ENCODE measurements at regions not wholly inside any gene's neighbourhood (a gene's known extent, or its start where the extent isn't known, plus 50 kb on each side); places are given as distances from the start of the nearest gene placed in this dataset.

GRCh38 chr10:116792817-116793216 lies 50.5 kb upstream of the HSPA12A start:
- H3K4me1 ChIP-seq (ENCODE audit: control insufficient read depth, extremely low read depth, insufficient read depth, low read length), result no peaks in the 10 kb centered on the region
- POLR2A ChIA-PET, result no interaction called here
- H3K27ac ChIP-seq (ENCODE audit: insufficient read depth, low read depth, low read length), result no peak overlapping the region
- H3K4me3 ChIP-seq (replicated peaks in 1 of 3; ENCODE audit: insufficient read depth in 1 of 3, low read depth in 1 of 3, low read length in 3 of 3), result no peak overlapping the region
- DNase-seq (ENCODE audit: low read depth, low spot score) (no peak), FAIRE-seq (peak; percentile 15)
- no peak overlapping the region for H3K4me2 ChIP-seq (ENCODE audit: insufficient read depth, low read length)
- no peaks in the 10 kb centered on the region for H4K20me1 ChIP-seq (replicated peaks; ENCODE audit: control insufficient read depth, extremely low read depth, insufficient read depth, low read length)
- no peaks in the 10 kb centered on the region for H3K79me2 ChIP-seq (ENCODE audit: control insufficient read depth, insufficient read depth, low read length)
- dilution Hi-C loops (cut with MboI; ENCODE audit: extremely low pct_ligation_motif_present, low sequenced_read_pairs) (no loop called here), intact Hi-C loops (cut with micrococcal nuclease) (loop anchor here (10.0 kb wide), 1 partner anchor 282 kb away; no protein-coding TSS in a partner anchor)
- no peak overlapping the region for H3K9ac ChIP-seq (replicated peaks; ENCODE audit: extremely low read depth, insufficient read depth, low read length)
- TF ChIP-seq FOS (IDR thresholded peaks at IDR 0.05; ENCODE audit: borderline replicate concordance, insufficient read depth, low read length), result no peak
- no peak for TF ChIP-seq POLR2AphosphoS5 (IDR thresholded peaks at IDR 0.05; ENCODE audit: insufficient read depth, low read depth, low read length)
- no peak for TF ChIP-seq JUN (IDR thresholded peaks at IDR 0.05; ENCODE audit: borderline replicate concordance, insufficient read depth, insufficient read length, low read depth)
- TF ChIP-seq MYC (IDR thresholded peaks at IDR 0.05; ENCODE audit: low read depth, low read length), result no peak
- TF ChIP-seq, protein P1, sequence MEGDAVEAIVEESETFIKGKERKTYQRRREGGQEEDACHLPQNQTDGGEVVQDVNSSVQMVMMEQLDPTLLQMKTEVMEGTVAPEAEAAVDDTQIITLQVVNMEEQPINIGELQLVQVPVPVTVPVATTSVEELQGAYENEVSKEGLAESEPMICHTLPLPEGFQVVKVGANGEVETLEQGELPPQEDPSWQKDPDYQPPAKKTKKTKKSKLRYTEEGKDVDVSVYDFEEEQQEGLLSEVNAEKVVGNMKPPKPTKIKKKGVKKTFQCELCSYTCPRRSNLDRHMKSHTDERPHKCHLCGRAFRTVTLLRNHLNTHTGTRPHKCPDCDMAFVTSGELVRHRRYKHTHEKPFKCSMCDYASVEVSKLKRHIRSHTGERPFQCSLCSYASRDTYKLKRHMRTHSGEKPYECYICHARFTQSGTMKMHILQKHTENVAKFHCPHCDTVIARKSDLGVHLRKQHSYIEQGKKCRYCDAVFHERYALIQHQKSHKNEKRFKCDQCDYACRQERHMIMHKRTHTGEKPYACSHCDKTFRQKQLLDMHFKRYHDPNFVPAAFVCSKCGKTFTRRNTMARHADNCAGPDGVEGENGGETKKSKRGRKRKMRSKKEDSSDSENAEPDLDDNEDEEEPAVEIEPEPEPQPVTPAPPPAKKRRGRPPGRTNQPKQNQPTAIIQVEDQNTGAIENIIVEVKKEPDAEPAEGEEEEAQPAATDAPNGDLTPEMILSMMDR (IDR thresholded peaks at IDR 0.05; ENCODE audit: extremely low read depth in 1 of 2, insufficient read depth in 1 of 2, low read depth in 1 of 2, low read length in 2 of 2), result no peak
- no peak for TF ChIP-seq POLR2A (IDR thresholded peaks at IDR 0.05; ENCODE audit: low read depth, low read length)
- TF ChIP-seq GATA2 (IDR thresholded peaks at IDR 0.05; ENCODE audit: insufficient read depth, insufficient read length, low read depth, low read length), result no peak
- no TSS peak for BruUV-seq (replicated peaks)
- H3K9me1 ChIP-seq (replicated peaks; ENCODE audit: control insufficient read depth, extremely low read depth, insufficient read depth, low read length), result no peaks in the 10 kb centered on the region
- no peaks in the 10 kb centered on the region for H3K27me3 ChIP-seq (ENCODE audit: control insufficient read depth in 2 of 2, insufficient read depth in 2 of 2, low read length in 2 of 2)
- H3K36me3 ChIP-seq (ENCODE audit: control insufficient read depth in 2 of 2, extremely low read depth in 1 of 2, insufficient read depth in 2 of 2, low read length in 2 of 2), result no peaks in the 10 kb centered on the region
- CTCF ChIA-PET, result interaction anchor here (1.0 to 7.9 kb wide), 2 partner anchors 375 to 381 kb away, joined by 8 to 98 read pairs; no protein-coding TSS in a partner anchor
- no peaks in the 10 kb centered on the region for H3K9me3 ChIP-seq (replicated peaks; ENCODE audit: control insufficient read depth, insufficient read depth, low read length)
- H2AFZ ChIP-seq (ENCODE audit: low read depth, low read length), result no peak overlapping the region
